Sigmoid colon (tissue), 4 donors: ENCODE measurements at regions not wholly inside any gene's neighbourhood (a gene's known extent, or its start where the extent isn't known, plus 50 kb on each side); places are given as distances from the start of the nearest gene placed in this dataset.

Experiments used
- EP300 ChIP-seq, 4 donors: sonication (generic); formaldehyde crosslinking; IDR thresholded peaks; one replicate each; pipeline ENCODE4 v1.6.1; 2017; ENCODE audit warnings: antibody characterized with exemption in 4 of 4
- POLR2A ChIP-seq, 2 donors: fragments of 450-650 bp; IDR thresholded peaks; one replicate each; pipeline ENCODE4 v1.6.1; 2016; ENCODE audit warnings: antibody characterized with exemption in 2 of 2, mild to moderate bottlenecking in 2 of 2, moderate library complexity in 2 of 2
- TF ChIP-seq, protein P1 (sequence below), 4 experiments: fragments of 450-650 bp in 3 of 4; fragments of 200-600 bp in 1 of 4; IDR thresholded peaks; one replicate each; pipeline ENCODE4 v1.5.1; 2016 to 2019; ENCODE audit warnings: antibody characterized with exemption in 4 of 4, mild to moderate bottlenecking in 3 of 4, moderate library complexity in 2 of 4

- TF ChIP-seq, protein P1, sequence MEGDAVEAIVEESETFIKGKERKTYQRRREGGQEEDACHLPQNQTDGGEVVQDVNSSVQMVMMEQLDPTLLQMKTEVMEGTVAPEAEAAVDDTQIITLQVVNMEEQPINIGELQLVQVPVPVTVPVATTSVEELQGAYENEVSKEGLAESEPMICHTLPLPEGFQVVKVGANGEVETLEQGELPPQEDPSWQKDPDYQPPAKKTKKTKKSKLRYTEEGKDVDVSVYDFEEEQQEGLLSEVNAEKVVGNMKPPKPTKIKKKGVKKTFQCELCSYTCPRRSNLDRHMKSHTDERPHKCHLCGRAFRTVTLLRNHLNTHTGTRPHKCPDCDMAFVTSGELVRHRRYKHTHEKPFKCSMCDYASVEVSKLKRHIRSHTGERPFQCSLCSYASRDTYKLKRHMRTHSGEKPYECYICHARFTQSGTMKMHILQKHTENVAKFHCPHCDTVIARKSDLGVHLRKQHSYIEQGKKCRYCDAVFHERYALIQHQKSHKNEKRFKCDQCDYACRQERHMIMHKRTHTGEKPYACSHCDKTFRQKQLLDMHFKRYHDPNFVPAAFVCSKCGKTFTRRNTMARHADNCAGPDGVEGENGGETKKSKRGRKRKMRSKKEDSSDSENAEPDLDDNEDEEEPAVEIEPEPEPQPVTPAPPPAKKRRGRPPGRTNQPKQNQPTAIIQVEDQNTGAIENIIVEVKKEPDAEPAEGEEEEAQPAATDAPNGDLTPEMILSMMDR (IDR thresholded peaks at IDR 0.05): no peak
- TF ChIP-seq POLR2A (IDR thresholded peaks at IDR 0.05): no peak
- TF ChIP-seq EP300 (IDR thresholded peaks at IDR 0.05): no peak
Observed at GRCh38 chr7:156374335-156374734, 266.2 kb upstream of the RNF32 start.
